AG09309 (cell line): ENCODE measurements at regions not wholly inside any gene's neighbourhood (a gene's known extent, or its start where the extent isn't known, plus 50 kb on each side); places are given as distances from the start of the nearest gene placed in this dataset.

Source experiments
- DNase-seq: peaks from one replicate; pipeline ENCODE4 v3.0.0-alpha.2; 2010; ENCODE audit warnings: low read depth
- H3K4me3 ChIP-seq: 2 replicates; pipeline ENCODE4 v1.5.1; 2011; ENCODE audit warnings: mild to moderate bottlenecking, low read depth, low read length, moderate library complexity; ENCODE audit not compliant: control insufficient read depth
- TF ChIP-seq, protein P1 (sequence below): IDR thresholded peaks from 2 replicates; pipeline ENCODE4 v1.5.1; 2011; ENCODE audit warnings: mild to moderate bottlenecking, low read depth, low read length, inconsistent platforms; ENCODE audit not compliant: insufficient read depth, control insufficient read depth; ENCODE audit errors: missing control alignments

DNA sequence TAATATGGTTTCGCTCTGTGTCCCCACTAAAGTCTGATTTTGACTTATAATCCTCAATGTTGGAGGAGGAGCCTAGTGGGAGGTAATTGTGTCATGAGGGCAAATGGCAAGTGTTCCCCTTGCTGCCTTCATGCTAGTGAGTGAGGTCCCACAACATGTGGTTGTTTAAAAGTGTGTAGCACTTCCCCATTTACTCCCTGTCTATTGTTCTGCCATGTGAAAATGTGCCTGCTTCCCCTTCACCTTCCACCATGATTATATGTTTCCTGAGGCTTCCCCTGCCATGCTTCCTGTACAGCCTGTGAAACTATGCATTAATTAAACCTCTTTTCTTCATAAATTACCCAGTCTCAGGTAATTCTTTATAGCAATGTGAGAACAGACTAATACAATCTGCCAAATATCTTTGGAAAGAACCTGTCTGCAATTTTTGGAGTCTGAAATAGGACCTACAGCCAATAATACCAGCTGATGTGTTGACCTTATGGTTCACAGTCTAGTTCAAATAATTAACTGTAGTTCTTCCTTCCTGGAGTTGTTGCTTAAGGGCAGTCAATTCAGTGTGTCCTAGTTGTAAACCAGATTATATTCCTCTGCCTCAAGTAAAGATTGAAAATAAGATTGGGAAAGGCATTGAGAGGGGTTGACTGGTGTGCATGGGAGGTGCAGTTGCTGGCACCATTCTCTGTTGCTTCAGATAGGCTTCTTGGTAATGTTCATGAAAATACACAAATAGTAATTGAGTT, 1442.9 kb downstream of the SLITRK1 start:
- no peak overlapping the region for H3K4me3 ChIP-seq
- DNase-seq = no peak
- TF ChIP-seq, protein P1, sequence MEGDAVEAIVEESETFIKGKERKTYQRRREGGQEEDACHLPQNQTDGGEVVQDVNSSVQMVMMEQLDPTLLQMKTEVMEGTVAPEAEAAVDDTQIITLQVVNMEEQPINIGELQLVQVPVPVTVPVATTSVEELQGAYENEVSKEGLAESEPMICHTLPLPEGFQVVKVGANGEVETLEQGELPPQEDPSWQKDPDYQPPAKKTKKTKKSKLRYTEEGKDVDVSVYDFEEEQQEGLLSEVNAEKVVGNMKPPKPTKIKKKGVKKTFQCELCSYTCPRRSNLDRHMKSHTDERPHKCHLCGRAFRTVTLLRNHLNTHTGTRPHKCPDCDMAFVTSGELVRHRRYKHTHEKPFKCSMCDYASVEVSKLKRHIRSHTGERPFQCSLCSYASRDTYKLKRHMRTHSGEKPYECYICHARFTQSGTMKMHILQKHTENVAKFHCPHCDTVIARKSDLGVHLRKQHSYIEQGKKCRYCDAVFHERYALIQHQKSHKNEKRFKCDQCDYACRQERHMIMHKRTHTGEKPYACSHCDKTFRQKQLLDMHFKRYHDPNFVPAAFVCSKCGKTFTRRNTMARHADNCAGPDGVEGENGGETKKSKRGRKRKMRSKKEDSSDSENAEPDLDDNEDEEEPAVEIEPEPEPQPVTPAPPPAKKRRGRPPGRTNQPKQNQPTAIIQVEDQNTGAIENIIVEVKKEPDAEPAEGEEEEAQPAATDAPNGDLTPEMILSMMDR = no peak

DNA sequence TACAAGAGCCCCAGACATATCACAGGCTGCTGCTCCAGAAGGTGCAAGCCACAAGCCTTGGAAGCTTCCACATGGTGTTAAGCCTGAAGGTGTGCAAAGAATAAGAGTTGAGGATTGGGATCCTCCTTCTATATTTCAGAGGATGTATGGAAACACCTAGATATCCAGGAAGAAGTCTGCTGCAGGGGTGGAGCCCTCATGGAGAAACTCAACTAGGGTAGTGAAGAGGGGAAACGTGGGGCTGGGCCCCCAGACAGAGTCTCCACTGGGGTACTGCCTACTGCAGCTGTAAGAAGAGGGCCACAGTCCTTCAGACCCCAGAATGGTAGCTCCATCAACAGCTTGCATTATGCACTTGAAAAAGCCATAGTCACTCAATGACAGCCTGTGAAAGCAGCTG, 1444.0 kb downstream of the SLITRK1 start:
- DNase-seq = no peak
- TF ChIP-seq, protein P1 = no peak

DNA sequence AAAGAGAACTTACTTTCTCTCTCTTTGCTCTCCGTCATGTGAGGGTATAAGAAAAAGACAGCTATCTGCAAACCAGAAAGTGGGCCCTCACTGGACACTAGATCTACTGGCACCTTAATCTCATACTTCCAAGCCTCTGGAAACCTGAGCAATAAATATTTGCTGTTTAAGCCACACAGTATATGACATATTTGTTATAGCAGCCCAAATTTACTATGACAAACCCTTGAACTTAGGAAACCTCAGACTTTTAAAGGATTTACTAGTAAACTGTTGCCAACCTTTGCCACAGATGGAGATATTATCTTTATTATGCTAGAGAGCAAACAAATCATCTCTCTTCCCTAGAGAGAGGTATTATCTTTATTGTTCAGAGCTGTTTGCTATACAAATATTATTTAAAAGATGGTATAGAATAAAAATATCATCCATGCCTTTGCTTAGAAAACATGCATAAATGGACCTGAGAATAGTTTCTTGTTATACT, 1446.1 kb downstream of the SLITRK1 start:
- DNase-seq = no peak
- TF ChIP-seq, protein P1 = no peak
- no peak overlapping the region for H3K4me3 ChIP-seq

More for the DNA sequence above, 1444.0 kb downstream of the SLITRK1 start:
- H3K4me3 ChIP-seq = no peak overlapping the region

DNA sequence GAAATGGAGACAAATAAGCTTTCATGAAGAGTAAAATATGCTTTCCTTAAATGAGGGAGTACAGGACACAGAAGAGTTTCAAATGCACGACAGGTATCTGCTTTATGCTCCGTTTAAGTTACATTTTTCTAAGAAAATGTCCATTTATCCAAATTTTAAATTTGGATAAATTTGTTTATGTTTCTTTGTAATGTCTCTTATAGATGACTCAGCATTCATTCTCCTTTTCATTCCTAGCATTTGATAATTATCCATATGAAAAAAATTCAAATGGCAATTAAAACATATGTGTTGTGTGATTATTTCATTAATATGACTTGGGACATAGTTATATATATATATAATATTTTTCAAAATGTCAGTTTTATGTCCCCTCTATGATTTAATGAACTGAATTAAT, 1449.3 kb downstream of the SLITRK1 start:
- H3K4me3 ChIP-seq = no peak overlapping the region
- TF ChIP-seq, protein P1 = no peak
- no peak for DNase-seq

DNA sequence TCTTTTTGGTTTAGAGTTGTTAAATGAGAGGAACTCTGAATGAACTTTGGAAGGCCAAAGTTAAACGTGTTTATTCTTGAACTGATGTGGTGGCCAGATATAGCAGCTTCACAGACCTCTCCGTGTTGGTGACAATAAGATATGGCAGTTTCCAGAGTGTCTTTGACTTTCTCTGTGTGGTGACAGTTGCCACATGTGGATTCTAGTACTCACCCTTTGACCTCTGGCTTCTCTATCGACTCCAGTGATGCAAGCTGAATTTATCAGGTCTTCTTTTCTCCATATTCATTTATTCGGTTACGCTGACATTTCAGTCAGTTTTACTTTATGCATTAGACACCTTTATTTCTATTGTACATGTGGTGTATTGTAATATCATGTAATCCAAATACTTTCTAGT, 1469.5 kb downstream of the SLITRK1 start:
- H3K4me3 ChIP-seq = no peak overlapping the region
- DNase-seq = no peak
- TF ChIP-seq, protein P1 = no peak

DNA sequence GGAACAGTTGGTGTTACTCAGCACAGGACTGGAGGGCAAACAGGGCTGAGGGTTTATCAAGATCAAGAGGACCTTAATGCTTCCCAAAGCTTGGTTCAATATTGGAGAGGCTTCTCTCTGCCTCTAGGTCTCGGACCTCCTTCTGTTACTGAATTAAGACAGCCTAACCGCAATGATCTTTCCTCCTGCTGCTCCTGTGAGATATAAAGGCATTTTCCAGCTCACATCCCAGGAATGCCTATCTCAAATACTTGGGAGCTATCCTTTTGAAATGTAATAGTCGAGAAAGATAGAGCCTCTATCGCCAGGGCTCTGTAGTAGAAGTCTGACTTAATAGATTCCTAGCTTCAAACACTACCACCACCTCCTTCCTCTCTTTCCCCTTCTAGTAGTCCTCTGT, 1475.0 kb downstream of the SLITRK1 start:
- TF ChIP-seq, protein P1 = no peak
- DNase-seq = no peak
- H3K4me3 ChIP-seq = no peak overlapping the region
